ENCODE measurements at regions not wholly inside any gene's neighbourhood (a gene's known extent, or its start where the extent isn't known, plus 50 kb on each side); places are given as distances from the start of the nearest gene placed in this dataset.

DNA sequence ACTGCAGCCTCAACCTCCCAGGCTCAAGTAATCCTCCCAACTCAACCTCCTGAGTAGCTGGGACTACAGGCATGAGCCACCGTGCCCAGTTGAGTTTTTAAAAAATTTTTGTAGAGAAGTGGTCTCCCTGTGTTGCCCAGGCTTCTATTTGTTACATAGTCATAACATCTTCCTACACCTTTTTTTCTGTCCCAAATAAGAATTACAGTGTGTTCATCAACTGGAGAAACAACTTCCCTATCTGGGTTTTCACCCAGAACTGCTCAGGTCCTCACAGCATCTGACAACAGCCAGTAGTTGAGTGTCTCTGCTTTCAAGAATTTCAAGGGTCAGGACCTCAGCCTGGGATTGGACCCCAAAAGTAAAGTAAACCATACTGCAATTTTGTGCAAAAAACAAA is 235.2 kb upstream of the AMIGO2 start:
- ATAC-seq (no peak), DNase-seq (no peak)
- Mint-ChIP-seq H3K36me3 (ENCODE audit: low read depth) (peaks cover 16% of the 10 kb centered on the region), H3K9me3 (peaks cover 12% of the 10 kb centered on the region), H3K27me3 (no peaks in the 10 kb centered on the region), H3K27ac (no peak overlapping the region), H3K4me3 (no peak overlapping the region), H3K4me1 (ENCODE audit: low read depth) (peaks cover 61% of the 10 kb centered on the region)
- ChIA-PET CTCF (interaction anchor here (1.1 kb wide), 1 partner anchor 82 kb away, joined by 3 read pairs; no protein-coding TSS in a partner anchor), POLR2A (no interaction called here)
- intact Hi-C loops (cut with micrococcal nuclease), result no loop called here
- TF ChIP-seq, protein P1, sequence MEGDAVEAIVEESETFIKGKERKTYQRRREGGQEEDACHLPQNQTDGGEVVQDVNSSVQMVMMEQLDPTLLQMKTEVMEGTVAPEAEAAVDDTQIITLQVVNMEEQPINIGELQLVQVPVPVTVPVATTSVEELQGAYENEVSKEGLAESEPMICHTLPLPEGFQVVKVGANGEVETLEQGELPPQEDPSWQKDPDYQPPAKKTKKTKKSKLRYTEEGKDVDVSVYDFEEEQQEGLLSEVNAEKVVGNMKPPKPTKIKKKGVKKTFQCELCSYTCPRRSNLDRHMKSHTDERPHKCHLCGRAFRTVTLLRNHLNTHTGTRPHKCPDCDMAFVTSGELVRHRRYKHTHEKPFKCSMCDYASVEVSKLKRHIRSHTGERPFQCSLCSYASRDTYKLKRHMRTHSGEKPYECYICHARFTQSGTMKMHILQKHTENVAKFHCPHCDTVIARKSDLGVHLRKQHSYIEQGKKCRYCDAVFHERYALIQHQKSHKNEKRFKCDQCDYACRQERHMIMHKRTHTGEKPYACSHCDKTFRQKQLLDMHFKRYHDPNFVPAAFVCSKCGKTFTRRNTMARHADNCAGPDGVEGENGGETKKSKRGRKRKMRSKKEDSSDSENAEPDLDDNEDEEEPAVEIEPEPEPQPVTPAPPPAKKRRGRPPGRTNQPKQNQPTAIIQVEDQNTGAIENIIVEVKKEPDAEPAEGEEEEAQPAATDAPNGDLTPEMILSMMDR (IDR thresholded peaks at IDR 0.05), result no peak

DNA sequence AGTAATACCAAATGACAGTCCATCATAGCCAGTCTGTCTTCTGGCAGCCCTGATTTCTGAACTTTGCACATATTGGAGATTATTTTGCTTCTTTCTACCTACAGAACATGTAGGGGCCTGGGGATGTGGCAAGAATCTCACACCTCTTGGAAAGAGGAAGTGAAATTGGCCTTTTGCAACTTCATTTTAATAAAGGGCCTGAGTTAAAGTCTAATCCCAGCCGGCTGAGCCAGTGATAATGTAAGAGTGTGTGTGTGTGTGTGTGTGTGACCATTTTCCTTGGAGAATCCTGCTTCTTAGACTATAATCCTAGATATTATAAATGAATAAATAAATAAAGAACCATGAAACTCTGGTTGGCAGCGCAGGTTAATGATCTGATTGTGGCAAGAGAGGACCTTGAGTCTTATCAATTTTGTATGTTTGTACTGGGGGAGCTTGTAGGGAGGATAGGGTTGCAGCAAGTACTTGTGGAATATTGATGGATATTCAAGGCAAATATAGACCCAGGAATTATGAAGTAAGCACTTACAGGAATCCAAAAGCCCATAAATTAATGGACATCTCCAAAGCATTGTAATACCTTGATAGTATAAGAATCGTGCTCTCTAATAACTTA is 233.2 kb upstream of the AMIGO2 start:
- intact Hi-C loops (cut with micrococcal nuclease), result no loop called here
- no peak overlapping the region for H3K4me3 Mint-ChIP-seq
- H3K4me1 Mint-ChIP-seq (ENCODE audit: low read depth), result peaks cover 64% of the 10 kb centered on the region
- peaks cover 27% of the 10 kb centered on the region for H3K36me3 Mint-ChIP-seq (ENCODE audit: low read depth)
- H3K27ac Mint-ChIP-seq, result peak overlapping the region; percentile 8
- ATAC-seq (no peak), DNase-seq (no peak)
- H3K9me3 Mint-ChIP-seq, result peaks cover 22% of the 10 kb centered on the region
- no peaks in the 10 kb centered on the region for H3K27me3 Mint-ChIP-seq
- TF ChIP-seq, protein P1 (IDR thresholded peaks at IDR 0.05), result no peak
- ChIA-PET POLR2A (interaction anchor here (0.6 to 1.1 kb wide), 2 partner anchors 82 to 1044 kb away, joined by 3 to 5 read pairs; partner anchors contain the start of gene SLC38A1), CTCF (interaction anchor here (0.6 to 1.1 kb wide), 3 partner anchors 10 to 281 kb away, joined by 3 to 5 read pairs (median 3); no protein-coding TSS in a partner anchor)

DNA sequence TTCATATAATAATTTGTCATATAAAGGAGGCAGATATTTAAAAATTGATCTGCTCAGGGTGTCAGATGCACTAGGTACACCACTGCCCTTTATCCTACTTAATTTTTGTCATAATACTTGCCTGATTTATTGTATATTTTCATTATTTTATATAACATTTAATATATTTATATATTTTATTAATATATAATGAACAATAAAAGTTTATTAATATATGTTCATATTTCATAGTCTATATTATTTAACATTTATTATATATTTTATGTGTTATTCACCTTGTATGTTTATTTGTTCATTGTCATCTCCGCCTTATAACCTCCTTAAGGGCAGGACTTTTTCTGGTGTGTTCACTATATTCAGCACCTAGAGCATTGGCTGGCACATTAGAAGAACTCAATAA is 232.4 kb upstream of the AMIGO2 start:
- ChIA-PET POLR2A (no interaction called here), CTCF (interaction anchor here (0.6 to 1.5 kb wide), 3 partner anchors 9 to 279 kb away, joined by 3 to 4 read pairs (median 4); no protein-coding TSS in a partner anchor)
- Mint-ChIP-seq H3K9me3 (peaks cover 24% of the 10 kb centered on the region), H3K4me3 (no peak overlapping the region), H3K4me1 (ENCODE audit: low read depth) (peaks cover 69% of the 10 kb centered on the region), H3K27ac (no peak overlapping the region), H3K36me3 (ENCODE audit: low read depth) (peaks cover 34% of the 10 kb centered on the region), H3K27me3 (no peaks in the 10 kb centered on the region)
- intact Hi-C loops (cut with micrococcal nuclease), result no loop called here
- DNase-seq (no peak), ATAC-seq (no peak)
- TF ChIP-seq, protein P1 (IDR thresholded peaks at IDR 0.05), result no peak

DNA sequence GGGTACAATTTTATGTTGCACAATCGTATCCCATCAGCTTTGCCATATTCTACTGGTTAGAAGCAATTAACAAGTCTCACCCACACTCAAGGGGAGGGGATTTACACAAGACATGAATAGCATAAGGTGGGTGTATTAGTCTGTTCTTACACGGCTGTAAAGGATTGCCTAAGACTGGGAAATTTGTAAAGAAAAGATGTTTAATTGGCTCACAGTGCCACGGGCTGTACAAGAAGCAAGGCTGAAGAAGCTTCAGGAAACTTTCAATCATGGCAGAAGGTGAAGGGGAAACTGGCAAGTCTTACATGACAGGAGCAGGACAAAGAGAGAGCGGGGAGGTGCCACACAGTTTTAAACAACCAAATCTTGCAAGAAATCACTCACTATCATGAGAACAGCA is 231.8 kb upstream of the AMIGO2 start:
- DNase-seq (no peak), ATAC-seq (no peak)
- peaks cover 40% of the 10 kb centered on the region for H3K36me3 Mint-ChIP-seq (ENCODE audit: low read depth)
- H3K4me3 Mint-ChIP-seq, result no peak overlapping the region
- H3K27me3 Mint-ChIP-seq, result no peaks in the 10 kb centered on the region
- ChIA-PET CTCF (interaction anchor here (1.3 to 1.5 kb wide), 2 partner anchors 104 to 279 kb away, joined by 4 read pairs; no protein-coding TSS in a partner anchor), POLR2A (interaction anchor here (1.1 to 1.3 kb wide), 2 partner anchors 88 to 96 kb away, joined by 3 read pairs; no protein-coding TSS in a partner anchor)
- H3K4me1 Mint-ChIP-seq (ENCODE audit: low read depth), result peaks cover 69% of the 10 kb centered on the region
- intact Hi-C loops (cut with micrococcal nuclease), result no loop called here
- peaks cover 27% of the 10 kb centered on the region for H3K9me3 Mint-ChIP-seq
- TF ChIP-seq, protein P1 (IDR thresholded peaks at IDR 0.05), result no peak
- H3K27ac Mint-ChIP-seq, result peak overlapping the region; percentile 75

DNA sequence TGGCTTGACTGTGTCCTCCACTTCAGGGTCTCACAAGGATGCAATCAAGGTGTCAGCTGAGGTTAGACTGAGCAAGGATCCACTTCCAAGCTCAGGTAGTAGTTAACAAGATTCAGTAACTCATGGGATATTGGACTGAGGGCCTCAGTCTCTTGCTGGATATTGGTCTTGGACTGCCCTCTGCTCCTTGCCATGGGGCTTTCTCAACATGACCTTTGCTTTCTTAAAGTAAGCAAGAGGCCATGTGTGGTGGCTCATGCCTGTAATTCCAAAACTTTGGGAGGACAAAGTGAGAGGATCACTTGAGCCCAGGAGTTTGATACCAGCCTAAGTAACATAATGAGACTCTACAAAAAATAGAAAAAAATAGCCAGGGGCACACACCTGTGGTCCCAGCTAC is 231.3 kb upstream of the AMIGO2 start:
- peaks cover 69% of the 10 kb centered on the region for H3K4me1 Mint-ChIP-seq (ENCODE audit: low read depth)
- POLR2A ChIA-PET, result interaction anchor here (1.1 to 1.3 kb wide), 2 partner anchors 88 to 95 kb away, joined by 3 read pairs; no protein-coding TSS in a partner anchor
- TF ChIP-seq, protein P1 (IDR thresholded peaks at IDR 0.05), result no peak
- ATAC-seq (no peak), DNase-seq (no peak)
- H3K27ac Mint-ChIP-seq, result peak overlapping the region; percentile 75
- H3K27me3 Mint-ChIP-seq, result no peaks in the 10 kb centered on the region
- CTCF ChIA-PET, result interaction anchor here (1.3 to 1.5 kb wide), 2 partner anchors 103 to 278 kb away, joined by 4 read pairs; no protein-coding TSS in a partner anchor
- no peak overlapping the region for H3K4me3 Mint-ChIP-seq
- intact Hi-C loops (cut with micrococcal nuclease), result no loop called here
- peaks cover 31% of the 10 kb centered on the region for H3K9me3 Mint-ChIP-seq
- peaks cover 43% of the 10 kb centered on the region for H3K36me3 Mint-ChIP-seq (ENCODE audit: low read depth)

All from activated CD8-positive, alpha-beta T cell treated with anti-CD3 and anti-CD28 coated beads for 36 hours (primary cell).